H9 (cell line): ENCODE measurements at regions not wholly inside any gene's neighbourhood (a gene's known extent, or its start where the extent isn't known, plus 50 kb on each side); places are given as distances from the start of the nearest gene placed in this dataset.

ENCODE experiments used
- DNase-seq: peaks from one replicate; pipeline ENCODE4 v3.0.0-alpha.2; 2017
- H2AFZ ChIP-seq: one replicate; pipeline ENCODE4 v1.6.1; 2013; ENCODE audit warnings: mild to moderate bottlenecking, low read length, control low read depth, moderate library complexity
- H2AK5ac ChIP-seq: 2 replicates; pipeline ENCODE4 v1.6.1; 2013; ENCODE audit warnings: low read length, control low read depth, mixed read lengths; ENCODE audit not compliant: insufficient read length
- H2BK120ac ChIP-seq: one replicate; pipeline ENCODE4 v1.6.1; 2013; ENCODE audit warnings: low read depth, mild to moderate bottlenecking, low read length, control low read depth, inconsistent platforms; ENCODE audit not compliant: poor library complexity, severe bottlenecking
- H2BK12ac ChIP-seq: 2 replicates; pipeline ENCODE4 v1.6.1; 2013; ENCODE audit warnings: low read length, control low read depth, mixed read lengths, low read depth; ENCODE audit not compliant: insufficient read length
- H2BK15ac ChIP-seq: 2 replicates; pipeline ENCODE4 v1.6.1; 2013; ENCODE audit warnings: low read depth, low read length, control low read depth
- H2BK20ac ChIP-seq: one replicate; pipeline ENCODE4 v1.6.1; 2013; ENCODE audit warnings: low read depth, mild to moderate bottlenecking, low read length, control low read depth, inconsistent platforms; ENCODE audit not compliant: poor library complexity, severe bottlenecking
- H2BK5ac ChIP-seq: 2 replicates; pipeline ENCODE4 v1.6.1; 2013; ENCODE audit warnings: low read length, control low read depth, mixed read lengths; ENCODE audit not compliant: insufficient read length
- H3K14ac ChIP-seq: 2 replicates; pipeline ENCODE4 v1.6.1; 2013; ENCODE audit warnings: low read length, control low read depth; ENCODE audit not compliant: insufficient read depth
- H3K18ac ChIP-seq: 2 replicates; pipeline ENCODE4 v1.6.1; 2013; ENCODE audit warnings: low read depth, mild to moderate bottlenecking, mixed read lengths, low read length, control low read depth; ENCODE audit not compliant: insufficient read length
- H3K23ac ChIP-seq: 2 replicates; pipeline ENCODE4 v1.6.1; 2013; ENCODE audit warnings: low read length, control low read depth, mixed read lengths, low read depth; ENCODE audit not compliant: insufficient read length
- H3K23me2 ChIP-seq: 2 replicates; pipeline ENCODE4 v1.6.1; 2013; ENCODE audit warnings: low read depth, mild to moderate bottlenecking, mixed read lengths, low read length, control low read depth; ENCODE audit not compliant: insufficient read length, poor library complexity, severe bottlenecking
- H3K27ac ChIP-seq: 2 replicates; pipeline ENCODE4 v1.5.1; 2013; ENCODE audit warnings: low read length, control low read depth, mixed read lengths, low read depth; ENCODE audit not compliant: insufficient read length
- H3K27me3 ChIP-seq: 2 replicates; pipeline ENCODE4 v1.6.1; 2013; ENCODE audit warnings: low read length, control low read depth, inconsistent platforms; ENCODE audit not compliant: insufficient read depth
- H3K4ac ChIP-seq: 2 replicates; pipeline ENCODE4 v1.6.1; 2013; ENCODE audit warnings: low read depth, mild to moderate bottlenecking, control low read depth, inconsistent platforms, low read length, moderate library complexity
- H3K4me1 ChIP-seq: 2 replicates; pipeline ENCODE4 v1.6.1; 2013; ENCODE audit warnings: low read length, control low read depth, inconsistent platforms; ENCODE audit not compliant: insufficient read depth
- H3K4me2 ChIP-seq: 2 replicates; pipeline ENCODE4 v1.6.1; 2013; ENCODE audit warnings: low read length, control low read depth, mixed read lengths; ENCODE audit not compliant: insufficient read length, insufficient read depth
- H3K56ac ChIP-seq: 2 replicates; pipeline ENCODE4 v1.6.1; 2013; ENCODE audit warnings: low read depth, mild to moderate bottlenecking, mixed read lengths, low read length, control low read depth; ENCODE audit not compliant: insufficient read length
- H3K79me1 ChIP-seq: 2 replicates; pipeline ENCODE4 v1.6.1; 2013; ENCODE audit warnings: low read depth, mild to moderate bottlenecking, moderate library complexity, low read length, control low read depth, inconsistent platforms; ENCODE audit not compliant: insufficient read depth, poor library complexity, severe bottlenecking
- H3K79me2 ChIP-seq: 2 replicates; pipeline ENCODE4 v1.6.1; 2013; ENCODE audit warnings: low read length, control low read depth, inconsistent platforms; ENCODE audit not compliant: insufficient read depth
- H3K9ac ChIP-seq: 2 replicates; pipeline ENCODE4 v1.6.1; 2013; ENCODE audit warnings: low read length, control low read depth, mixed read lengths; ENCODE audit not compliant: insufficient read length; ENCODE audit errors: extremely low read depth
- H3K9me3 ChIP-seq: one replicate; pipeline ENCODE4 v1.6.1; 2013; ENCODE audit warnings: low read depth, low read length, inconsistent platforms; ENCODE audit not compliant: control insufficient read depth
- H3T11ph ChIP-seq: one replicate; pipeline ENCODE4 v1.6.1; 2013; ENCODE audit warnings: mild to moderate bottlenecking, low read length, control low read depth, inconsistent platforms
- H4K20me1 ChIP-seq: one replicate; pipeline ENCODE4 v1.6.1; 2013; ENCODE audit not compliant: control insufficient read depth, insufficient read length, insufficient read depth
- H4K5ac ChIP-seq: 2 replicates; pipeline ENCODE4 v1.6.1; 2013; ENCODE audit warnings: low read depth, mild to moderate bottlenecking, mixed read lengths, low read length, control low read depth; ENCODE audit not compliant: insufficient read length
- H4K8ac ChIP-seq: replicated peaks from 2 replicates; pipeline ENCODE4 v1.6.1; 2013; ENCODE audit warnings: low read length, control low read depth, mixed read lengths, low read depth; ENCODE audit not compliant: insufficient read length
- H4K91ac ChIP-seq: 2 replicates; pipeline ENCODE4 v1.6.1; 2013; ENCODE audit warnings: low read depth, mild to moderate bottlenecking, moderate library complexity, mixed read lengths, low read length, control low read depth; ENCODE audit not compliant: insufficient read length
- H3K27ac Mint-ChIP-seq, 3 experiments: 2 replicates in 2 of 3; 3 replicates in 1 of 3; pipeline ENCODE4 v1.8.0; 2020 to 2021; ENCODE audit warnings: mixed read lengths in 3 of 3, mild to moderate bottlenecking in 1 of 3, moderate library complexity in 1 of 3
- H3K27me3 Mint-ChIP-seq: 2 replicates; pipeline ENCODE4 v1.8.0; 2021; ENCODE audit warnings: low read depth, mild to moderate bottlenecking, moderate library complexity, mixed read lengths
- H3K36me3 Mint-ChIP-seq, 3 experiments: 2 replicates in 2 of 3; 3 replicates in 1 of 3; pipeline ENCODE4 v1.8.0; 2020 to 2021; ENCODE audit warnings: low read depth in 3 of 3, mixed read lengths in 3 of 3; ENCODE audit not compliant: insufficient read depth in 1 of 3
- H3K4me1 Mint-ChIP-seq, 2 experiments: 2 replicates each; pipeline ENCODE4 v1.8.0; 2020; ENCODE audit warnings: mixed read lengths in 2 of 2
- H3K4me3 Mint-ChIP-seq, 2 experiments: 2 replicates in 1 of 2; 3 replicates in 1 of 2; pipeline ENCODE4 v1.8.0; 2020 to 2021; ENCODE audit warnings: mild to moderate bottlenecking in 2 of 2, mixed read lengths in 2 of 2, moderate library complexity in 1 of 2
- H3K9me3 Mint-ChIP-seq, 2 experiments: 2 replicates in 1 of 2; 3 replicates in 1 of 2; pipeline ENCODE4 v1.8.0; 2020; ENCODE audit warnings: mild to moderate bottlenecking in 2 of 2, mixed read lengths in 2 of 2, moderate library complexity in 1 of 2
- TF ChIP-seq, protein P1 (sequence below): fragments of 200-600 bp; sonication (generic); conservative IDR thresholded peaks from 3 replicates; pipeline ENCODE4 v1.8.0; 2021; ENCODE audit warnings: antibody characterized with exemption, mild to moderate bottlenecking

DNA sequence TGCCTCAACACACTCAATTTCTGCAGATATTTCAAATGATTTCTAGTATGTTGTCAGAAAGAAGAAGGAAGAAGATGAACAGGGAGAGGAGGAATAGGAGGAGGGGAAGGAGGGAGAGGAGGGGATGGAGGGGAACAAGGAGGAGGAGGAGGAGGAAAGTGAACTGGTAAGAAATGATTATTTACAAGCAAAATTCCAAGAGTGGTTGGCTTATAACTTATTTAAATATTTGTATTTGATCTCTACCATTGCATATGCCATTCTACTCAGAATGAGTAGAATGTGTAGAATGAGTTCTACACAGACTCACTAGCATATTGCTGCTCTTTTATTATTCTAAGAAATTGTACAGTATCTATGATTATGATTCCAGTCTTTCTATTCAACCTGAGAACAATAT lies 866.2 kb upstream of the DDX18 start:
- H3K4me2 ChIP-seq: no peak overlapping the region
- H3K4ac ChIP-seq: no peak overlapping the region
- Mint-ChIP-seq H3K4me1 (peaks cover 4 to 7% of the 10 kb centered on the region in 2 experiments), H3K27me3 (no peaks in the 10 kb centered on the region; the same call in 1 of the 2 replicates), H3K36me3 (no peaks in the 10 kb centered on the region), H3K4me3 (no peak overlapping the region), H3K27ac (no peak overlapping the region), H3K9me3 (no peaks in the 10 kb centered on the region)
- H3K79me2 ChIP-seq: no peaks in the 10 kb centered on the region
- no peaks in the 10 kb centered on the region for H3K23me2 ChIP-seq
- no peak overlapping the region for H2BK20ac ChIP-seq
- H4K5ac ChIP-seq: no peak overlapping the region
- DNase-seq: no peak
- no peak overlapping the region for H2BK120ac ChIP-seq
- no peak overlapping the region for H2AFZ ChIP-seq
- H3K79me1 ChIP-seq: no peaks in the 10 kb centered on the region
- H2BK5ac ChIP-seq: no peak overlapping the region
- no peaks in the 10 kb centered on the region for H3K27me3 ChIP-seq
- H3K56ac ChIP-seq: no peak overlapping the region
- TF ChIP-seq, protein P1, sequence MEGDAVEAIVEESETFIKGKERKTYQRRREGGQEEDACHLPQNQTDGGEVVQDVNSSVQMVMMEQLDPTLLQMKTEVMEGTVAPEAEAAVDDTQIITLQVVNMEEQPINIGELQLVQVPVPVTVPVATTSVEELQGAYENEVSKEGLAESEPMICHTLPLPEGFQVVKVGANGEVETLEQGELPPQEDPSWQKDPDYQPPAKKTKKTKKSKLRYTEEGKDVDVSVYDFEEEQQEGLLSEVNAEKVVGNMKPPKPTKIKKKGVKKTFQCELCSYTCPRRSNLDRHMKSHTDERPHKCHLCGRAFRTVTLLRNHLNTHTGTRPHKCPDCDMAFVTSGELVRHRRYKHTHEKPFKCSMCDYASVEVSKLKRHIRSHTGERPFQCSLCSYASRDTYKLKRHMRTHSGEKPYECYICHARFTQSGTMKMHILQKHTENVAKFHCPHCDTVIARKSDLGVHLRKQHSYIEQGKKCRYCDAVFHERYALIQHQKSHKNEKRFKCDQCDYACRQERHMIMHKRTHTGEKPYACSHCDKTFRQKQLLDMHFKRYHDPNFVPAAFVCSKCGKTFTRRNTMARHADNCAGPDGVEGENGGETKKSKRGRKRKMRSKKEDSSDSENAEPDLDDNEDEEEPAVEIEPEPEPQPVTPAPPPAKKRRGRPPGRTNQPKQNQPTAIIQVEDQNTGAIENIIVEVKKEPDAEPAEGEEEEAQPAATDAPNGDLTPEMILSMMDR: no peak
- H3K9me3 ChIP-seq: no peaks in the 10 kb centered on the region
- no peak overlapping the region for H3T11ph ChIP-seq
- H3K9ac ChIP-seq: no peak overlapping the region
- no peak overlapping the region for H3K27ac ChIP-seq
- no peak overlapping the region for H3K18ac ChIP-seq
- no peak overlapping the region for H4K91ac ChIP-seq
- no peak overlapping the region for H3K14ac ChIP-seq
- no peak overlapping the region for H2AK5ac ChIP-seq
- no peak overlapping the region for H2BK12ac ChIP-seq
- no peak overlapping the region for H2BK15ac ChIP-seq
- H3K4me1 ChIP-seq: no peaks in the 10 kb centered on the region
- no peak overlapping the region for H3K23ac ChIP-seq
- H4K20me1 ChIP-seq: no peaks in the 10 kb centered on the region
- H4K8ac ChIP-seq: no peak overlapping the region
